GM21447 (cell line): ENCODE measurements at regions not wholly inside any gene's neighbourhood (a gene's known extent, or its start where the extent isn't known, plus 50 kb on each side); places are given as distances from the start of the nearest gene placed in this dataset.
"Not testable (repeated sequence)": the region's sequence is repeated elsewhere in the genome, so short reads cannot be mapped to it uniquely, and the experiment has no call there.

Source experiments
- ATAC-seq: cut with Tn5 transposase; IDR thresholded peaks from one replicate; pipeline ENCODE4 v1.9.1; 2021; ENCODE audit not compliant: unreplicated experiment

GRCh38 chr3:30457726-30458125 is 148.7 kb upstream of the TGFBR2 start:
- ATAC-seq, result no peak

- ATAC-seq, result no peak
These were observed 147.8 kb upstream of the TGFBR2 start for GRCh38 chr3:30458376-30459171.

GRCh38 chr3:30461311-30461710 is 145.1 kb upstream of the TGFBR2 start:
- no peak for ATAC-seq

DNA sequence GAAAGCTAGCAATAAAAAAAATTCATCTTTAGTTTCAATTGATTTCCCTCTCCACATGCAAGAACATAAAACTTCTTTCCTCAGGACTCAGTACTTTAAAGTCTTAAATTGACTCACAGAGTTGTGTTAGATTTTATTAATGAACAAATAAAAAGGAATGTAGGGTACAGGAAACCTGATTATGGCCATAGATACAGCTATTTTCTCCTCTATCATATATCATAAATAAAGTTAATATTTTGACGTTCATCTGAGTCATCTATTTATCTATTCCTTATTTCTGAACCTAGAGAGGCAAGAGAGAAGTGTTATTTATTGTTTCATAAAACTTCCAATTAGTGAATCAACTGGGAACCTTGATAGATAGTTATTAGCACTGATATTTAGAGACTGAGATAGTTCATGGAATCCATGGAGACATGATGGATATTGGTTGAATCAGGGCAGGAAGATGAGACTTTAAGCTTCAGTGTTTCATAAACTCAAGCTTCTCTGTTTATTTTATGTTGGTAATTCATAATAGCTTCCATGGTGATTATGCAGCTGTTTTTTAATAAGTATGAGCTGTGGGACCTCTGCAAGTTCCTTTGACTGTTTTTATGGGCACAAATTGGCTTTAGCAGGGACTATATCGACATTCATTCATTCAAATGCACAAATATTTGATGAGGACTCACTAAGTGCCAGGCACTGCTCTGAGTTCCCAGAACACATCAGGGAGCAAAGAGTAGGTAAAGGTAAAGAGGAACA is 143.5 kb upstream of the TGFBR2 start:
- ATAC-seq, result no peak

DNA sequence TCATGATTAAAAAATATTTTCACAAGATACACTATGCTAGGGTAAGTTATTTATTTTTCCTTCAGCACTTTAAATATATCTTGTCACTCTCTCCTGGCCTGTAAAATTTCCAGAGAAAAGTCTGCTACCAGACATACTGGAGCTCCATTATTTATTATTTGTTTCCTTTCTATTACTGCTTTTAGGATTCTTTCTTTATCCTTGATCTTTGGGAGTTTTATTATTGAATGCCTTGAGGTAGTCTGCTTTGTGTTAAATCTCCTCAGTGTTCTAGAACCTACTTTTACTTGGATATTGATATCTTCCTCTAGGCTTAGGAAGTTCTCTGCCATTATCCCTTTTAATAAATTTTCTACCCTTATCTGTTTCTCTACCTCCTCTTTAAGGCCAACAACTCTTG is 142.0 kb upstream of the TGFBR2 start:
- ATAC-seq, result no peak

GRCh38 chr3:30465454-30465853 is 140.9 kb upstream of the TGFBR2 start:
- no peak for ATAC-seq

- ATAC-seq, result no peak
These were observed 138.7 kb upstream of the TGFBR2 start for GRCh38 chr3:30467596-30468238.

DNA sequence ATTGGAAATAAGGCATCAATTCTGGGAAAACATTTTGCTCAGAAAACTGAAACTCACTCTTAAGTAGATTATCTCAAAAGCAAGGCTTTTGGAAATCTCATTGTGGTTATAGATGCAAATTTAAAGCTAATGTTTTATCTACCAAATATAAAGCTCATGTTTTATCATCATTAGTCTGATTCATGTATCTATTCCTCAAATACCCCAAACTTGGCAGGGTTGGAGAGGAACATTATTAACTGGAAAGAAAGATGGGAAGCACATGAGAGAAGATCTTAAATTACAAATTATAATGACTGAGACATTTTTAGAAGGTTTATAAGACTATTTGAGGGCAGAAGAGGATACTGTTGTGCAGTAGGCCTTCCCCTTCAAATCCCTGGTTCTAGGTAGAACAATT is 137.3 kb upstream of the TGFBR2 start:
- no peak for ATAC-seq

DNA sequence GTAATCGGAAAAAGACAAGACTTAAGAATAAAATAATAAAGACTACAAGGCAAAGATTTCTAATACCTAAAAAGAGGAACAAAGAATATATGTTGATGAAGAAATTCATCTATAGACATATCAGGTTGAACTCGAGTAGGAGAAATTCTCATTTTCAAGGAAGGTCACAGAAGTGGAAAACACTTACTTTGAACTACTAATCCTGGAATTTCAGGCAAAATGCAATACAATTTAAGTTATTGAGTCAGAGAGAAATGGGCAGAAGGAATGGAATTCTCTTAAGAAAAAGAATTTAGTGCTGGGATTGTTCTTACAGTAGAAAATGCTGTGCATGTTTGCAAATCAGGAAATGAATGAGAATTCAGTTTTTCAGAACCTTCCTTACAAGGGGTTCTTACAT is 135.9 kb upstream of the TGFBR2 start:
- ATAC-seq, result no peak

GRCh38 chr3:30471066-30471465 is 135.3 kb upstream of the TGFBR2 start:
- ATAC-seq, result no peak

DNA sequence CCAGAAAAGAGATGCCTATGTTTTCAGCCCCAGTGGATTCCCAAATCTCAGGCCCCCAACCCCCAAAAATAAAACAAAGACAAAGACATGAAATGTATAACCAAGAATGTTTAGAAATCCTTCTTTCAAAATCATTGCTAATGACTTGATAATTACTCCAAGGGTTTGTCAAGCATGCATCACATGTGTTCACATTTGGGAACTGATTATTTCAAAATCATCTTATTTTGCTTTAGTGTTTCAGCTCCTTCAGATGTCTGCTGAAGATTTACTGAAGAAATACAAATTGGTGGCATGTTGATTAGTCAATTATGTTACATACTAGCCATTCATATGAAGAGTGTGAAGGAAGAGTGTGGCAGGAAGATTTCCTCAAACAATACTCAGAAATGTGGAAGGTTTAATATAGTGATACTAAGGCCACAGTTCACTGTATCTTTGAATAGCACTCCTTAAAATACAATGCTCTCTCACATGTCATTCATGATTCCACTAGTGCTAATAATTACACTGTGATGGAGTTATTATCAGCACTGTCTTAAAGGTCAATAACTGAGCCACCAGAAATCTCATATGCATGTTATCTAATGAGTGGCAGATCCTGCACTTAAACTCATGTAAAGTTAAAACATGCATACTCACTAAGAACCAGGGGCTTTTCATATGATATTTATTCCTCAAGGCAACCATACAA is 134.5 kb upstream of the TGFBR2 start:
- ATAC-seq, result no peak

GRCh38 chr3:30473374-30474051 is 132.9 kb upstream of the TGFBR2 start:
- no peak for ATAC-seq

- ATAC-seq, result no peak
These were observed 132.0 kb upstream of the TGFBR2 start for GRCh38 chr3:30474371-30474770.

DNA sequence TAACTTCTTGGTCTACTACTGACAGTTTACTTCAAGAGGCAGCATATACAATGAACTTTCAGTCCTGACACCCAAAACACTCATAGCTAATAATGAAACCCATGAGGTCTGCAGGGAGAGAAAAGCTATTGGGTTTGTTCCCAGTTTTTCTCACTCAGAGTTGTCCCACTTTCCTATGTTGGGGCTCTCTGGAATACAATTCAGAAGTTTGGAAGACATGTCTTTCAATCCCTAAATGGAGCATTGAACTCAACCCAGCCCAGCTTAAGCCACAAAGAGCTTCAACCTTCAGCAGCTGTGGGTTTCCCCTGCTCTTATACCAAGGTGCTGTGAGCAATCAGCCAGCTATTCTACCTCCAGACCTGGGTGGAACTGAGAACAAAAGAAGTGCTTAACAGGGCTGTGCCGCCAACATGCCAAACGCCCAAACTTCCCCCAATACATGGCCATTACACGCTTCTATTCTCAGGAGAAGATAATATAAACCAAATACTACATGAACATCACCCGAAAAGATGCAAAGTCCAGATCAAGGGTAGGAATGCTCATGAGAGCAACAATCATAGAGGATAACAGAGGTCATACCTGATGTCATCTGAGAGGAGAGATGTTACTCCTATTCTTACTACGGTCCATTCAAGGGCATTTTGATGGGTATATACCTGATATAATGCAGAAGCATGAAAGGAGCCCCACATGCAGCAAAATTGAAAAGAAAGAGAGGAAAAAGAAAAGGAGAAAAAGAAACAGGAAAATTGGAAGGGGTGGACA is 131.2 kb upstream of the TGFBR2 start:
- ATAC-seq, result peak; percentile 77

- ATAC-seq, result no peak
These were observed 130.6 kb upstream of the TGFBR2 start for GRCh38 chr3:30475809-30476178.

GRCh38 chr3:30476368-30477084 is 129.9 kb upstream of the TGFBR2 start:
- ATAC-seq, result no peak

- ATAC-seq, result no peak
These were observed 129.1 kb upstream of the TGFBR2 start for GRCh38 chr3:30477149-30477921.

GRCh38 chr3:30479737-30480136 is 126.7 kb upstream of the TGFBR2 start:
- ATAC-seq, result not testable (repeated sequence)

DNA sequence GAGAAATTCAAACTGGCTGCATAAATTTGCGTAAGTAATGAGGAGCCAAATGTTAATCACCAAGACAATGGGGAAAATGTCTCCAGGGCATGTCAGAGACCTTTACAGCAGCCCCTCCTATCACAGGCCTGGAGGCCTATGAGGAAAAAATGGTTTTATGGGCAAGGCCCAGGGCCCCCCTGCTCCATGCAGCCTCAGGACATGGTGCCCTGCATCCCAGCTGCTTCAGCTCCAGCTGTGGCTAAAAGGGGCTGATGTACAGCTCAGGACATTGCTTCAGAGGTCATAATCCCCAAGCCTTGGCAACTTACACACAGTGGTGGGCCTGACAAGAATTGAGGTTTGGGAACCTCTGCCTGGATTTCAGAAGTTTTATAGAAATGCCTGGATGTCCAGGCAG is 126.2 kb upstream of the TGFBR2 start:
- ATAC-seq, result not testable (repeated sequence)
